22Rv1 (cell line): ENCODE measurements at regions not wholly inside any gene's neighbourhood (a gene's known extent, or its start where the extent isn't known, plus 50 kb on each side); places are given as distances from the start of the nearest gene placed in this dataset.

ENCODE experiments used
- ZFX ChIP-seq: fragments of 450-650 bp; IDR thresholded peaks from 2 replicates; pipeline ENCODE4 v1.6.1; 2017; ENCODE audit warnings: antibody characterized with exemption, borderline replicate concordance
- TF ChIP-seq, protein P1 (sequence below): fragments of 450-650 bp; IDR thresholded peaks from 2 replicates; pipeline ENCODE4 v1.5.1; 2017; ENCODE audit warnings: mild to moderate bottlenecking

DNA sequence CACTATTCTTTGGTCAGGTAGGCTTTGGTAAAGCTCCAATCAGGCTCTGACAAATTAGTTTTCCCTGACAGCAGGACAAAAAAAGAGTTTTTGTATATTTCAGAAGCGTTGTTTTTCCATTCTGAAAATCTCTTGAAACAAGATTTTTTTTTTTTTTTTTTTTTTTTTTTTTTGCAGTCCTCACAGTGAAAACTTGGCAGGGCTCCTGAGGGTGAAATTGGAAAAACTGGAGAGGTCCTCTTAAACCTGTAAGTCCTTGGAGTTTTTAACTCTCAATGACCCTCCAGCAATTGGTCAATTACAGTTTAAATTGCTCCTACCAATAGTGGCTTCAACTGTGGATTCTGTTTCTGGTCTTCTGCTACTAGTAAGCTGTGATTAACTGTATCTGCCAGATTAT, 244.5 kb upstream of the PKDCC start:
- TF ChIP-seq, protein P1, sequence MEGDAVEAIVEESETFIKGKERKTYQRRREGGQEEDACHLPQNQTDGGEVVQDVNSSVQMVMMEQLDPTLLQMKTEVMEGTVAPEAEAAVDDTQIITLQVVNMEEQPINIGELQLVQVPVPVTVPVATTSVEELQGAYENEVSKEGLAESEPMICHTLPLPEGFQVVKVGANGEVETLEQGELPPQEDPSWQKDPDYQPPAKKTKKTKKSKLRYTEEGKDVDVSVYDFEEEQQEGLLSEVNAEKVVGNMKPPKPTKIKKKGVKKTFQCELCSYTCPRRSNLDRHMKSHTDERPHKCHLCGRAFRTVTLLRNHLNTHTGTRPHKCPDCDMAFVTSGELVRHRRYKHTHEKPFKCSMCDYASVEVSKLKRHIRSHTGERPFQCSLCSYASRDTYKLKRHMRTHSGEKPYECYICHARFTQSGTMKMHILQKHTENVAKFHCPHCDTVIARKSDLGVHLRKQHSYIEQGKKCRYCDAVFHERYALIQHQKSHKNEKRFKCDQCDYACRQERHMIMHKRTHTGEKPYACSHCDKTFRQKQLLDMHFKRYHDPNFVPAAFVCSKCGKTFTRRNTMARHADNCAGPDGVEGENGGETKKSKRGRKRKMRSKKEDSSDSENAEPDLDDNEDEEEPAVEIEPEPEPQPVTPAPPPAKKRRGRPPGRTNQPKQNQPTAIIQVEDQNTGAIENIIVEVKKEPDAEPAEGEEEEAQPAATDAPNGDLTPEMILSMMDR: no peak
- no peak for TF ChIP-seq ZFX
